GM12878 (cell line): ENCODE measurements at regions not wholly inside any gene's neighbourhood (a gene's known extent, or its start where the extent isn't known, plus 50 kb on each side); places are given as distances from the start of the nearest gene placed in this dataset.

Source experiments
- ATAC-seq: fragments of 200-7000 bp; cut with Tn5 transposase; 3 replicates; pipeline ENCODE4 v1.9.1; 2020; ENCODE audit warnings: mild to moderate bottlenecking, moderate library complexity
- BruUV-seq: library from RNA; stranded (reverse); fragments of 400-500 nt; replicated peaks from 2 replicates; lab custom pipeline; 2021; lab: Mats Ljungman, UMichigan
- CTCF ChIA-PET: fragments of 300-600 bp; sonication (Branson Sonifier 250); formaldehyde crosslinking; extraction: SDS; loops from one replicate; lab custom pipeline; 2021; ENCODE audit warnings: inconsistent platforms; lab: Yijun Ruan, JAX
- POLR2A ChIA-PET: fragments of 350-600 bp; formaldehyde crosslinking; extraction: SDS; loops from one replicate; lab custom pipeline; 2021; ENCODE audit warnings: inconsistent platforms; lab: Charles Lee
- RAD21 ChIA-PET: fragments of 300-600 bp; sonication (Branson Sonifier 250); formaldehyde crosslinking; loops from one replicate; lab custom pipeline; 2023; ENCODE audit warnings: antibody characterized with exemption; ENCODE audit not compliant: unreplicated experiment; lab: Charles Lee
- SMC1A ChIA-PET: fragments of 300-600 bp; sonication (Branson Sonifier 250); formaldehyde crosslinking; loops from one replicate; lab custom pipeline; 2023; ENCODE audit not compliant: unreplicated experiment, uncharacterized antibody; lab: Charles Lee
- DNase-seq: peaks from one replicate; pipeline ENCODE4 v3.0.0-alpha.2; 2011; ENCODE audit warnings: low read depth, low spot score
- FAIRE-seq: peaks from 3 replicates; lab custom pipeline; 2011; peaks lifted over from hg19 to GRCh38; lab: Jason Lieb, UNC
- H2AFZ ChIP-seq: 2 replicates; pipeline ENCODE4 v1.6.0; 2011; ENCODE audit warnings: low read depth, low read length, control low read depth; ENCODE audit not compliant: control insufficient read depth
- H3K27ac ChIP-seq: 2 replicates; pipeline ENCODE4 v1.5.1; 2011; ENCODE audit warnings: control low read depth; ENCODE audit not compliant: control insufficient read depth, insufficient read depth
- H3K27me3 ChIP-seq, 2 experiments: replicated peaks in 1 of 2; 2 replicates each; pipeline versions ENCODE4 v1.6.0 to v1.6.1; 2011; ENCODE audit warnings: low read length in 1 of 2; ENCODE audit not compliant: control insufficient read depth in 2 of 2, insufficient read depth in 2 of 2
- H3K36me3 ChIP-seq, 2 experiments: 2 replicates each; pipeline ENCODE4 v1.5.1; 2011; ENCODE audit warnings: low read length in 1 of 2; ENCODE audit not compliant: control insufficient read depth in 2 of 2, insufficient read depth in 2 of 2
- H3K4me1 ChIP-seq: 2 replicates; pipeline ENCODE4 v1.6.1; 2011; ENCODE audit warnings: mild to moderate bottlenecking, low read length, moderate library complexity, mixed read lengths; ENCODE audit not compliant: control insufficient read depth, insufficient read depth
- H3K4me2 ChIP-seq: 2 replicates; pipeline ENCODE4 v1.6.0; 2011; ENCODE audit warnings: control low read depth; ENCODE audit not compliant: control insufficient read depth, insufficient read depth
- H3K4me3 ChIP-seq: fragments of 200-600 bp; sonication (generic); 2 replicates; pipeline ENCODE4 v1.5.1; 2016
- H3K79me2 ChIP-seq: 2 replicates; pipeline ENCODE4 v1.6.0; 2011; ENCODE audit warnings: low read length; ENCODE audit not compliant: control insufficient read depth, insufficient read depth
- H3K9ac ChIP-seq: 2 replicates; pipeline ENCODE4 v1.8.0; 2011; ENCODE audit warnings: low read length, control low read depth, mixed read lengths; ENCODE audit not compliant: control insufficient read depth, insufficient read depth
- H3K9me3 ChIP-seq: replicated peaks from 3 replicates; pipeline ENCODE4 v1.5.1; 2011; ENCODE audit warnings: mild to moderate bottlenecking, low read length; ENCODE audit not compliant: control insufficient read depth, insufficient read depth
- H4K20me1 ChIP-seq: 2 replicates; pipeline ENCODE4 v1.6.0; 2011; ENCODE audit not compliant: control insufficient read depth, insufficient read depth
- BHLHE40 ChIP-seq, 2 experiments: fragments of 450-650 bp in 1 of 2; IDR thresholded peaks; 2 replicates each; pipeline ENCODE4 v1.6.1; 2011 to 2017; ENCODE audit warnings: low read depth in 2 of 2, borderline replicate concordance in 1 of 2, improper control_type of control experiment in 1 of 2, low read length in 1 of 2, mild to moderate bottlenecking in 1 of 2
- HDGF ChIP-seq: fragments of 450-650 bp; IDR thresholded peaks from 2 replicates; pipeline ENCODE4 v1.6.1; 2016; ENCODE audit warnings: antibody characterized with exemption
- IKZF2 ChIP-seq, 2 experiments: fragments of 450-650 bp; IDR thresholded peaks; 2 replicates each; pipeline ENCODE4 v1.6.1; 2017; ENCODE audit warnings: mild to moderate bottlenecking in 2 of 2, moderate library complexity in 2 of 2
- JUND ChIP-seq: IDR thresholded peaks from 2 replicates; pipeline ENCODE4 v1.6.1; 2012; ENCODE audit warnings: low read depth, mild to moderate bottlenecking, low read length, improper control_type of control experiment, moderate library complexity
- MEF2A ChIP-seq: IDR thresholded peaks from 2 replicates; pipeline ENCODE4 v1.6.1; 2011; ENCODE audit warnings: low read depth, mild to moderate bottlenecking, low read length, moderate library complexity; ENCODE audit not compliant: insufficient read depth
- NFIC ChIP-seq: IDR thresholded peaks from 2 replicates; pipeline ENCODE4 v1.6.1; 2012; ENCODE audit warnings: low read depth, mild to moderate bottlenecking, inconsistent platforms, low read length, moderate library complexity
- POLR2AphosphoS5 ChIP-seq: IDR thresholded peaks from 2 replicates; pipeline ENCODE4 v1.6.1; 2011; ENCODE audit warnings: mild to moderate bottlenecking, low read length, inconsistent platforms
- POU2F2 ChIP-seq: IDR thresholded peaks from 3 replicates; pipeline ENCODE4 v1.6.1; 2011; ENCODE audit warnings: low read depth, mild to moderate bottlenecking, low read length, borderline replicate concordance
- RUNX3 ChIP-seq: IDR thresholded peaks from 2 replicates; pipeline ENCODE4 v1.6.1; 2012; ENCODE audit warnings: low read length, inconsistent platforms
- SIX5 ChIP-seq: IDR thresholded peaks from 2 replicates; pipeline ENCODE4 v1.6.1; 2011; ENCODE audit warnings: mild to moderate bottlenecking, low read depth, low read length, moderate library complexity; ENCODE audit not compliant: severe bottlenecking
- SKIL ChIP-seq: fragments of 450-650 bp; IDR thresholded peaks from 2 replicates; pipeline ENCODE4 v1.6.1; 2017; ENCODE audit warnings: mild to moderate bottlenecking, low read depth, inconsistent platforms; ENCODE audit not compliant: poor library complexity, severe bottlenecking
- SP1 ChIP-seq: IDR thresholded peaks from one replicate; pipeline ENCODE4 v1.6.1; 2011; ENCODE audit warnings: low read depth, low read length
- SUZ12 ChIP-seq: fragments of 200-600 bp; sonication (generic); IDR thresholded peaks from one replicate; pipeline ENCODE4 v1.6.1; 2018; ENCODE audit warnings: antibody characterized with exemption, mild to moderate bottlenecking; ENCODE audit not compliant: unreplicated experiment
- WGBS: methylation state at CpG from one replicate; pipeline ENCODE4 v1.1.6; 2016; ENCODE audit warnings: low lambda C conversion rate; ENCODE audit not compliant: insufficient replicate concordance, insufficient coverage; ENCODE audit errors: missing lambda C conversion rate; 5-methylcytosine and 5-hydroxymethylcytosine counted together
- in situ Hi-C: fragments of 300-500 bp; cut with MboI; formaldehyde crosslinking; loops from 9 replicates; pipeline ENCODE4 v1.14.3; 2018; ENCODE audit warnings: mixed read lengths
- intact Hi-C: fragments of 100-400 bp; cut with micrococcal nuclease; formaldehyde crosslinking; loops from one replicate; pipeline ENCODE4 v1.14.2; 2022; ENCODE audit not compliant: unreplicated experiment
- TF ChIP-seq, protein P1 (sequence below): fragments of 450-650 bp; IDR thresholded peaks from 2 replicates; pipeline ENCODE4 v1.6.1; 2018; ENCODE audit warnings: mild to moderate bottlenecking, low read depth, moderate library complexity; ENCODE audit not compliant: partially characterized antibody
- TF ChIP-seq, protein P2 (sequence below): fragments of 450-650 bp; IDR thresholded peaks from 2 replicates; pipeline ENCODE4 v1.6.1; 2014; ENCODE audit warnings: mild to moderate bottlenecking
- TF ChIP-seq, protein P3 (sequence below): fragments of 450-650 bp; IDR thresholded peaks from 2 replicates; pipeline ENCODE4 v1.6.1; 2017; ENCODE audit warnings: antibody characterized with exemption, mild to moderate bottlenecking, moderate library complexity

DNA sequence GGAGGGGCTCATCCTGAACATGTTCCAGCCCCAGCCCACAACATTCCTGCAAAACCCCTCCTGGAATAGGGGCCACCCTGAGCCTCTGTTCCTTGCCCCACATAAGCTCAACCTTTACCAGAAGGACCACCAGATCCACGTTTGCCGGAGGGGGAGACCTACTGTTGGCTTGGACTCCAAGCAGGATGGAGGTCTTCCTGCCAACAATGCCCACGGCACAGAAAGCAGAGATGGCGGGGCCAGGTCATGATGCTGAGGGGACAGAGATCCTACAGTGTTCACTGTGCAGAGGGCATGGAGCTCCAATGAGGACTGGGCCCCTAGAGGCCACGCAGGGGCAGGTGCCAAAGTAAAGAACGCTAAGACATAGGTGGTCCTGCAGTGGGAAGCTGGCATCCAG lies 98.5 kb upstream of the RAB6C start:
- H3K9me3 ChIP-seq, result no peaks in the 10 kb centered on the region
- H3K79me2 ChIP-seq, result no peaks in the 10 kb centered on the region
- no TSS peak for BruUV-seq
- CTCF ChIA-PET, result no interaction called here
- no peak overlapping the region for H3K27ac ChIP-seq
- no peak for FAIRE-seq
- no peak overlapping the region for H3K9ac ChIP-seq
- POLR2A ChIA-PET, result no interaction called here
- intact Hi-C loops, result no loop called here
- no peaks in the 10 kb centered on the region for H3K36me3 ChIP-seq
- in situ Hi-C loops, result no loop called here
- no peak overlapping the region for H3K4me2 ChIP-seq
- no peaks in the 10 kb centered on the region for H3K4me1 ChIP-seq
- DNase-seq, result no peak
- H3K4me3 ChIP-seq, result no peak overlapping the region
- 41% methylated on average over 6 of the region's 6 CpGs for WGBS
- SMC1A ChIA-PET, result no interaction called here
- H4K20me1 ChIP-seq, result no peaks in the 10 kb centered on the region
- RAD21 ChIA-PET, result no interaction called here
- no peak overlapping the region for H2AFZ ChIP-seq
- ATAC-seq, result no peak
- no peaks in the 10 kb centered on the region; a peak in 1 of 4 replicates for H3K27me3 ChIP-seq
- TF ChIP-seq POLR2AphosphoS5, result no peak
- TF ChIP-seq NFIC, result no peak
- TF ChIP-seq SKIL, result no peak
- TF ChIP-seq, protein P1, sequence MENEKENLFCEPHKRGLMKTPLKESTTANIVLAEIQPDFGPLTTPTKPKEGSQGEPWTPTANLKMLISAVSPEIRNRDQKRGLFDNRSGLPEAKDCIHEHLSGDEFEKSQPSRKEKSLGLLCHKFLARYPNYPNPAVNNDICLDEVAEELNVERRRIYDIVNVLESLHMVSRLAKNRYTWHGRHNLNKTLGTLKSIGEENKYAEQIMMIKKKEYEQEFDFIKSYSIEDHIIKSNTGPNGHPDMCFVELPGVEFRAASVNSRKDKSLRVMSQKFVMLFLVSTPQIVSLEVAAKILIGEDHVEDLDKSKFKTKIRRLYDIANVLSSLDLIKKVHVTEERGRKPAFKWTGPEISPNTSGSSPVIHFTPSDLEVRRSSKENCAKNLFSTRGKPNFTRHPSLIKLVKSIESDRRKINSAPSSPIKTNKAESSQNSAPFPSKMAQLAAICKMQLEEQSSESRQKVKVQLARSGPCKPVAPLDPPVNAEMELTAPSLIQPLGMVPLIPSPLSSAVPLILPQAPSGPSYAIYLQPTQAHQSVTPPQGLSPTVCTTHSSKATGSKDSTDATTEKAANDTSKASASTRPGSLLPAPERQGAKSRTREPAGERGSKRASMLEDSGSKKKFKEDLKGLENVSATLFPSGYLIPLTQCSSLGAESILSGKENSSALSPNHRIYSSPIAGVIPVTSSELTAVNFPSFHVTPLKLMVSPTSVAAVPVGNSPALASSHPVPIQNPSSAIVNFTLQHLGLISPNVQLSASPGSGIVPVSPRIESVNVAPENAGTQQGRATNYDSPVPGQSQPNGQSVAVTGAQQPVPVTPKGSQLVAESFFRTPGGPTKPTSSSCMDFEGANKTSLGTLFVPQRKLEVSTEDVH, result no peak
- TF ChIP-seq IKZF2 (IDR thresholded peaks at IDR 0.05), result no peak
- TF ChIP-seq, protein P2, sequence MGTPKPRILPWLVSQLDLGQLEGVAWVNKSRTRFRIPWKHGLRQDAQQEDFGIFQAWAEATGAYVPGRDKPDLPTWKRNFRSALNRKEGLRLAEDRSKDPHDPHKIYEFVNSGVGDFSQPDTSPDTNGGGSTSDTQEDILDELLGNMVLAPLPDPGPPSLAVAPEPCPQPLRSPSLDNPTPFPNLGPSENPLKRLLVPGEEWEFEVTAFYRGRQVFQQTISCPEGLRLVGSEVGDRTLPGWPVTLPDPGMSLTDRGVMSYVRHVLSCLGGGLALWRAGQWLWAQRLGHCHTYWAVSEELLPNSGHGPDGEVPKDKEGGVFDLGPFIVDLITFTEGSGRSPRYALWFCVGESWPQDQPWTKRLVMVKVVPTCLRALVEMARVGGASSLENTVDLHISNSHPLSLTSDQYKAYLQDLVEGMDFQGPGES, result no peak
- no peak for TF ChIP-seq HDGF
- TF ChIP-seq SIX5, result no peak
- no peak for TF ChIP-seq SP1
- no peak for TF ChIP-seq POU2F2
- no peak for TF ChIP-seq JUND
- no peak for TF ChIP-seq MEF2A
- no peak for TF ChIP-seq RUNX3
- no peak for TF ChIP-seq BHLHE40 (IDR thresholded peaks at IDR 0.05; ENCODE audit: borderline replicate concordance in 1 of 2, low read depth in 2 of 2, low read length in 1 of 2)
- no peak for TF ChIP-seq SUZ12
- TF ChIP-seq, protein P3, sequence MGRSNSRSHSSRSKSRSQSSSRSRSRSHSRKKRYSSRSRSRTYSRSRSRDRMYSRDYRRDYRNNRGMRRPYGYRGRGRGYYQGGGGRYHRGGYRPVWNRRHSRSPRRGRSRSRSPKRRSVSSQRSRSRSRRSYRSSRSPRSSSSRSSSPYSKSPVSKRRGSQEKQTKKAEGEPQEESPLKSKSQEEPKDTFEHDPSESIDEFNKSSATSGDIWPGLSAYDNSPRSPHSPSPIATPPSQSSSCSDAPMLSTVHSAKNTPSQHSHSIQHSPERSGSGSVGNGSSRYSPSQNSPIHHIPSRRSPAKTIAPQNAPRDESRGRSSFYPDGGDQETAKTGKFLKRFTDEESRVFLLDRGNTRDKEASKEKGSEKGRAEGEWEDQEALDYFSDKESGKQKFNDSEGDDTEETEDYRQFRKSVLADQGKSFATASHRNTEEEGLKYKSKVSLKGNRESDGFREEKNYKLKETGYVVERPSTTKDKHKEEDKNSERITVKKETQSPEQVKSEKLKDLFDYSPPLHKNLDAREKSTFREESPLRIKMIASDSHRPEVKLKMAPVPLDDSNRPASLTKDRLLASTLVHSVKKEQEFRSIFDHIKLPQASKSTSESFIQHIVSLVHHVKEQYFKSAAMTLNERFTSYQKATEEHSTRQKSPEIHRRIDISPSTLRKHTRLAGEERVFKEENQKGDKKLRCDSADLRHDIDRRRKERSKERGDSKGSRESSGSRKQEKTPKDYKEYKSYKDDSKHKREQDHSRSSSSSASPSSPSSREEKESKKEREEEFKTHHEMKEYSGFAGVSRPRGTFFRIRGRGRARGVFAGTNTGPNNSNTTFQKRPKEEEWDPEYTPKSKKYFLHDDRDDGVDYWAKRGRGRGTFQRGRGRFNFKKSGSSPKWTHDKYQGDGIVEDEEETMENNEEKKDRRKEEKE, result no peak
